Heart left ventricle (tissue), 16 donors: ENCODE measurements at regions not wholly inside any gene's neighbourhood (a gene's known extent, or its start where the extent isn't known, plus 50 kb on each side); places are given as distances from the start of the nearest gene placed in this dataset.

Source experiments
- ATAC-seq, 4 donors: fragments of 200-7000 bp; cut with Tn5 transposase; one replicate each; pipeline ENCODE4 v1.9.1; 2020 to 2022; ENCODE audit warnings: moderate library complexity in 4 of 4, mild to moderate bottlenecking in 3 of 4, moderate number of reproducible peaks in 1 of 4
- DNase-seq, 5 donors: peaks; one replicate each; pipeline ENCODE4 v3.0.0-alpha.2; 2020
- H3K27ac ChIP-seq, 12 donors: fragments of 200-600 bp; sonication (generic) in 4 of 12; one replicate each; pipeline versions ENCODE4 v1.5.0 to v1.8.0; 2016 to 2022; ENCODE audit warnings: mild to moderate bottlenecking in 2 of 12
- H3K27me3 ChIP-seq, 9 donors: fragments of 200-600 bp; sonication (generic) in 2 of 9; one replicate each; pipeline versions ENCODE4 v1.5.1 to v1.8.0; 2016 to 2022; ENCODE audit warnings: mild to moderate bottlenecking in 3 of 9
- H3K36me3 ChIP-seq, 9 donors: fragments of 200-600 bp; sonication (generic) in 2 of 9; one replicate each; pipeline versions ENCODE4 v1.5.0 to v1.8.0; 2018 to 2022; ENCODE audit warnings: mild to moderate bottlenecking in 2 of 9
- H3K4me1 ChIP-seq, 12 donors: fragments of 200-600 bp; sonication (generic) in 4 of 12; one replicate each; pipeline versions ENCODE4 v1.5.0 to v1.8.0; 2016 to 2022; ENCODE audit warnings: mild to moderate bottlenecking in 3 of 12
- H3K4me3 ChIP-seq, 12 donors: fragments of 200-600 bp; sonication (generic) in 4 of 12; one replicate each; pipeline versions ENCODE4 v1.5.0 to v1.8.0; 2017 to 2022; ENCODE audit warnings: mild to moderate bottlenecking in 9 of 12, moderate library complexity in 4 of 12
- H3K9me3 ChIP-seq, 12 donors: fragments of 200-600 bp; sonication (generic) in 4 of 12; one replicate each; pipeline versions ENCODE4 v1.5.0 to v1.8.0; 2016 to 2022; ENCODE audit warnings: mild to moderate bottlenecking in 1 of 12
- CTCF ChIP-seq, 12 donors: fragments of 200-600 bp; sonication (generic) in 4 of 12; IDR thresholded peaks; one replicate each; pipeline versions ENCODE4 v1.5.0 to v1.8.0; 2018 to 2022; ENCODE audit warnings: antibody characterized with exemption in 12 of 12, mild to moderate bottlenecking in 5 of 12
- POLR2A ChIP-seq, 2 donors: fragments of 450-650 bp; IDR thresholded peaks; one replicate each; pipeline ENCODE4 v1.6.1; 2017; ENCODE audit warnings: antibody characterized with exemption in 2 of 2, mild to moderate bottlenecking in 2 of 2, moderate library complexity in 2 of 2
- WGBS, 4 donors: extraction: QIAGEN DNeasy Blood & Tissue Kit in 2 of 4; methylation state at CpG; one replicate each; pipeline versions ENCODE4 v1.1.5 to v1.1.7; 2013 to 2018; 5-methylcytosine and 5-hydroxymethylcytosine counted together
- intact Hi-C, 10 donors: fragments of 100-400 bp; cut with DNase I; formaldehyde crosslinking; loops; one replicate each; pipeline versions ENCODE4 v1.11.1 to v1.14.2; 2022
- donor health status: ischemic (EF 13 %, LVEDD 7.1; RV severe dilation, severe dysfunction).
- donor health status: healthy with polysubstance abuse.
- donor health status: DM: no; HTN: yes; CAD: no.
- donor health status: DM: no; HTN: no; CAD: no.
- donor health status: ischemic (EF 25% LVEDD 6.9; RV normal size, moderate dysfunction).
- donor health status: ischemic (EF 25% LVEDD 5.7; RV mildly dilated, moderate dysfunction).
- donor health status: healthy.
- donor health status: DM: yes; HTN: yes; CAD: no.
- donor health status: ischemic (EF 35%, LVEDD 5.7; RV mildly dilated, moderate dysfunction).
- donor health status: nonischemic (EF 11% LVEDD 7.7; RV severe dilation, severe dysfunction).
- donor health status: DM: yes; HTN: yes; CAD: no.
- donor health status: PGD.
- donor health status: ischemic (EF 29% LVEDD 5.4; RV normal size, mild dysfunction).
- donor health status: nonischemic (EF 23%, LVEDD 6.1; RV moderate dilation, normal function).

GRCh38 chr11:69361048-69361447, 67.1 kb downstream of the MYEOV start:
- ATAC-seq = no peak
- H3K4me3 ChIP-seq = no peak overlapping the region
- H3K27me3 ChIP-seq = no peaks in the 10 kb centered on the region
- DNase-seq = no peak
- TF ChIP-seq CTCF (IDR thresholded peaks at IDR 0.05) = no peak
- no peak for TF ChIP-seq POLR2A (IDR thresholded peaks at IDR 0.05)
- no peaks in the 10 kb centered on the region for H3K36me3 ChIP-seq
- no peak overlapping the region for H3K27ac ChIP-seq
- 77 to 86% (median 84%) methylated on average over 6 of the region's 6 CpGs for WGBS, 4 donors
- H3K4me1 ChIP-seq = no peaks in the 10 kb centered on the region
- peaks cover 0 to 15% (median 6%) of the 10 kb centered on the region in 12 donors for H3K9me3 ChIP-seq
- intact Hi-C loops = no loop called here

- no peaks in the 10 kb centered on the region for H3K27me3 ChIP-seq
- H3K4me1 ChIP-seq = no peaks in the 10 kb centered on the region
- no peak overlapping the region for H3K4me3 ChIP-seq
- TF ChIP-seq POLR2A (IDR thresholded peaks at IDR 0.05) (no peak), CTCF (IDR thresholded peaks at IDR 0.05) (no peak)
- WGBS, 4 donors = 88 to 93% (median 91%) methylated on average over 9 of the region's 9 CpGs
- no peak overlapping the region for H3K27ac ChIP-seq
- H3K36me3 ChIP-seq = no peaks in the 10 kb centered on the region
- peaks cover 0 to 15% (median 6%) of the 10 kb centered on the region in 12 donors for H3K9me3 ChIP-seq
- DNase-seq (no peak), ATAC-seq (no peak)
- intact Hi-C loops = no loop called here
Observed at GRCh38 chr11:69361466-69361865, 67.5 kb downstream of the MYEOV start.

GRCh38 chr11:69362315-69362714, 68.4 kb downstream of the MYEOV start:
- intact Hi-C loops = no loop called here
- no peak for ATAC-seq
- WGBS, 4 donors = 80 to 89% (median 84%) methylated on average over 3 of the region's 3 CpGs
- H3K4me1 ChIP-seq = no peaks in the 10 kb centered on the region
- no peaks in the 10 kb centered on the region for H3K27me3 ChIP-seq
- no peak for DNase-seq
- no peak overlapping the region for H3K4me3 ChIP-seq
- TF ChIP-seq CTCF (IDR thresholded peaks at IDR 0.05) (no peak), POLR2A (IDR thresholded peaks at IDR 0.05) (no peak)
- no peaks in the 10 kb centered on the region for H3K36me3 ChIP-seq
- no peak overlapping the region for H3K27ac ChIP-seq
- peaks cover 0 to 15% (median 6%) of the 10 kb centered on the region in 12 donors for H3K9me3 ChIP-seq

GRCh38 chr11:69364921-69365320, 71.0 kb downstream of the MYEOV start:
- intact Hi-C loops = no loop called here
- 73 to 84% (median 79%) methylated on average over 4 of the region's 4 CpGs for WGBS, 4 donors
- Histone ChIP-seq H3K4me3 (no peak overlapping the region), H3K36me3 (no peaks in the 10 kb centered on the region), H3K4me1 (no peaks in the 10 kb centered on the region), H3K9me3 (peaks cover 0 to 18% (median 2%) of the 10 kb centered on the region in 12 donors), H3K27me3 (no peaks in the 10 kb centered on the region), H3K27ac (no peak overlapping the region)
- DNase-seq = no peak
- ATAC-seq = no peak
- TF ChIP-seq POLR2A (IDR thresholded peaks at IDR 0.05) (no peak), CTCF (IDR thresholded peaks at IDR 0.05) (no peak)
